ENCODE measurements at regions not wholly inside any gene's neighbourhood (a gene's known extent, or its start where the extent isn't known, plus 50 kb on each side); places are given as distances from the start of the nearest gene placed in this dataset.
"Not testable (repeated sequence)": the region's sequence is repeated elsewhere in the genome, so short reads cannot be mapped to it uniquely, and the experiment has no call there.

GRCh38 chr1:213446496-213446895, 395.5 kb downstream of the RPS6KC1 start:
- no peak overlapping the region for H3K4me3 ChIP-seq (ENCODE audit: control insufficient read depth, low read depth, low read length)
- no peak for DNase-seq (ENCODE audit: low read depth)
- TF ChIP-seq CTCF (IDR thresholded peaks at IDR 0.05; ENCODE audit: control insufficient read depth, insufficient read depth, low read depth, low read length, missing control alignments), result no peak

DNA sequence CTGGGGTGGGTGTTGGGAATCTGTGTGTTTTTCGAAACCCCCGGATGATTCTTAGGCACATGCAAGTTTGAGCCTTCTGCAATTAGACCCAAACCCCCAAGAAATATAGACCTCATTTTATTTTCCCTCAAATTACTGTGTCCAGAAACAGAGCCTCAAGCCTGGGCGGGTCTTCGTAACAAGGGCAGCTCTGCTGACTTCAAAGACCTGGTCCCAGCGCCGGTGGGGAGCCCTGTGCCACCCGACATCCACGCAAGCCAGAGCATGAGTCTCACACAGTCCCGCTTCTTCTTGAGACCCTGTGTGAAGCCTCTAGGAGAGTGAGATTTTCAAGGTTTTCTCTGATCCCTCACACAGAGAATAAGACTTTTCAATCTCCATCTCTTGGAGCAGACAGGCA, 397.3 kb downstream of the RPS6KC1 start:
- no peak for TF ChIP-seq CTCF (IDR thresholded peaks at IDR 0.05; ENCODE audit: control insufficient read depth, insufficient read depth, low read depth, low read length, missing control alignments)
- no peak for DNase-seq (ENCODE audit: low read depth)

GRCh38 chr1:213448776-213449175, 397.7 kb downstream of the RPS6KC1 start:
- DNase-seq (ENCODE audit: low read depth), result no peak
- TF ChIP-seq CTCF (IDR thresholded peaks at IDR 0.05; ENCODE audit: control insufficient read depth, insufficient read depth, low read depth, low read length, missing control alignments), result no peak
- H3K4me3 ChIP-seq (ENCODE audit: control insufficient read depth, low read depth, low read length), result no peak overlapping the region

More for the DNA sequence above, 397.3 kb downstream of the RPS6KC1 start:
- H3K4me3 ChIP-seq (ENCODE audit: control insufficient read depth, low read depth, low read length), result no peak overlapping the region

GRCh38 chr1:213452501-213452900, 401.5 kb downstream of the RPS6KC1 start:
- no peak overlapping the region for H3K4me3 ChIP-seq (ENCODE audit: control insufficient read depth, low read depth, low read length)
- TF ChIP-seq CTCF (IDR thresholded peaks at IDR 0.05; ENCODE audit: control insufficient read depth, insufficient read depth, low read depth, low read length, missing control alignments), result no peak

DNA sequence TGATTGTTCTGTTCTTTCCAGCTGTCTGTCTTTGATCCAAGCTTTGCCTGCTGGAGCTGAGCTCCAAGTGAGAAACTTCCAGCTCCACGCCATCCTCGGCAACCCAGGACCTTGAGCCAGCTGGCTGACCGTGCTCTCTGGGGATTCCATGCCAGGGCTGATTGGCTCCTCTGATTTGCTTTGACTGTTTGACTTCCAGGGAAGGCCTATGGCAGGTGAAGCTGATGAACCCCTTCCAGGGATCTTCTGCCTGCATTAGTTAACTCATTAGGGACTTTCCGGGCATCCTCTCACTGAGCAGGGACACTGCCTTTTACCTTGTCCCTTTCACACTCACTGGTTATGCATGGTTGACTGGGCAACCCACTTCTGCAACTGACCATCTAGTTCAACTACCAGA, 406.1 kb downstream of the RPS6KC1 start:
- no peak for TF ChIP-seq CTCF (IDR thresholded peaks at IDR 0.05; ENCODE audit: control insufficient read depth, insufficient read depth, low read depth, low read length, missing control alignments)
- no peak overlapping the region for H3K4me3 ChIP-seq (ENCODE audit: control insufficient read depth, low read depth, low read length)
- no peak for DNase-seq (ENCODE audit: low read depth)

More at GRCh38 chr1:213452501-213452900, 401.5 kb downstream of the RPS6KC1 start:
- DNase-seq (ENCODE audit: low read depth), result no peak

DNA sequence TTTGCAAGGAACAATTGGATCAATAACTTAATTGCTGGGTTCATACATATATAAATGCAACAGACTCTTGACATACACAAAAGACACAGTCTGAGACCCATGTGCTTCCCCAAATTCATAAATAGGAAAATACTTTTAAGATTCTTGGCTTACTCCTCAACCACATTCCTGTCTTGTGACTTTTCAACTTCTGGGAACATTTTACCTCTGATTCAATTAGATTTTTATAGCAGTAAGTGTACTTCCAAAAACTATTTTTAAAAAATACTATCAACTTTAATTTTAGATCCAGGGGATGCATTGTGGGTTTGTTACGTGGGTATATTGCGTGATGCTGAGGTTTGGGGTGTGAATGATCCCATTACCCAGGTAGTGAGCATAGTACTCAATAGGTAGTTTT, 406.7 kb downstream of the RPS6KC1 start:
- no peak for TF ChIP-seq CTCF (IDR thresholded peaks at IDR 0.05; ENCODE audit: control insufficient read depth, insufficient read depth, low read depth, low read length, missing control alignments)
- DNase-seq (ENCODE audit: low read depth), result no peak
- no peak overlapping the region for H3K4me3 ChIP-seq (ENCODE audit: control insufficient read depth, low read depth, low read length)

GRCh38 chr1:213462374-213462773, 411.3 kb downstream of the RPS6KC1 start:
- not testable (repeated sequence) for H3K4me3 ChIP-seq (ENCODE audit: control insufficient read depth, low read depth, low read length); DNase-seq (ENCODE audit: low read depth)

All from AG09309 (cell line).